Heart right ventricle (tissue), 16 donors: ENCODE measurements at regions not wholly inside any gene's neighbourhood (a gene's known extent, or its start where the extent isn't known, plus 50 kb on each side); places are given as distances from the start of the nearest gene placed in this dataset.

ENCODE experiments used
- ATAC-seq, 8 donors: fragments of 200-7000 bp; cut with Tn5 transposase; one replicate each; pipeline ENCODE4 v1.9.1; 2020; ENCODE audit warnings: mild to moderate bottlenecking in 8 of 8, moderate library complexity in 8 of 8, moderate number of reproducible peaks in 1 of 8
- DNase-seq, 2 donors: peaks; one replicate each; pipeline ENCODE4 v3.0.0-alpha.2; 2020
- H3K27ac ChIP-seq, 10 donors: fragments of 200-600 bp; sonication (generic) in 2 of 10; one replicate each; pipeline versions ENCODE4 v1.5.0 to v1.8.0; 2020 to 2022; ENCODE audit warnings: mild to moderate bottlenecking in 3 of 10
- H3K27me3 ChIP-seq, 7 donors: fragments of 200-600 bp; one replicate each; pipeline ENCODE4 v1.8.0; 2021 to 2022; ENCODE audit warnings: mild to moderate bottlenecking in 2 of 7
- H3K36me3 ChIP-seq, 9 donors: fragments of 200-600 bp; sonication (generic) in 1 of 9; one replicate each; pipeline versions ENCODE4 v1.5.0 to v1.8.0; 2020 to 2022; ENCODE audit warnings: mild to moderate bottlenecking in 2 of 9
- H3K4me1 ChIP-seq, 9 donors: fragments of 200-600 bp; sonication (generic) in 1 of 9; one replicate each; pipeline versions ENCODE4 v1.5.0 to v1.8.0; 2020 to 2022; ENCODE audit warnings: mild to moderate bottlenecking in 4 of 9
- H3K4me3 ChIP-seq, 10 donors: fragments of 200-600 bp; sonication (generic) in 2 of 10; one replicate each; pipeline versions ENCODE4 v1.5.0 to v1.8.0; 2020 to 2022; ENCODE audit warnings: mild to moderate bottlenecking in 7 of 10, moderate library complexity in 2 of 10
- H3K9me3 ChIP-seq, 11 donors: fragments of 200-600 bp in 10 of 11; sonication (generic) in 2 of 11; one replicate each; pipeline versions ENCODE4 v1.5.0 to v1.8.0; 2013 to 2022; ENCODE audit warnings: mild to moderate bottlenecking in 2 of 11, control low read depth in 1 of 11, moderate library complexity in 1 of 11
- CTCF ChIP-seq, 9 donors: fragments of 200-600 bp; sonication (generic) in 2 of 9; IDR thresholded peaks; one replicate each; pipeline versions ENCODE4 v1.5.0 to v1.8.0; 2021 to 2022; ENCODE audit warnings: antibody characterized with exemption in 9 of 9, mild to moderate bottlenecking in 5 of 9, moderate library complexity in 1 of 9
- WGBS, 2 donors: extraction: QIAGEN DNeasy Blood & Tissue Kit; methylation state at CpG; one replicate each; pipeline ENCODE4 v1.1.7; 2013; ENCODE audit warnings: inconsistent platforms in 1 of 2; 5-methylcytosine and 5-hydroxymethylcytosine counted together
- intact Hi-C, 10 donors: fragments of 100-400 bp; cut with DNase I; formaldehyde crosslinking; loops; one replicate each; pipeline versions ENCODE4 v1.11.1 to v1.14.2; 2022
- donor health status: Arrhythmogenic right ventricular cardiomyopathy.
- donor health status: ischemic (EF 13 %, LVEDD 7.1; RV severe dilation, severe dysfunction).
- donor health status: healthy with polysubstance abuse.
- donor health status: DM: no; HTN: yes; CAD: no.
- donor health status: DM: no; HTN: no; CAD: no.
- donor health status: ischemic (EF 25% LVEDD 6.9; RV normal size, moderate dysfunction).
- donor health status: ischemic (EF 25% LVEDD 5.7; RV mildly dilated, moderate dysfunction).
- donor health status: healthy.
- donor health status: DM: yes; HTN: yes; CAD: no.
- donor health status: Ischemic cardiomyopathy.
- donor health status: ischemic (EF 35%, LVEDD 5.7; RV mildly dilated, moderate dysfunction).
- donor health status: nonischemic (EF 11% LVEDD 7.7; RV severe dilation, severe dysfunction).
- donor health status: DM: yes; HTN: yes; CAD: no.
- donor health status: PGD.
- donor health status: ischemic (EF 29% LVEDD 5.4; RV normal size, mild dysfunction).
- donor health status: nonischemic (EF 23%, LVEDD 6.1; RV moderate dilation, normal function).

GRCh38 chr3:111301238-111301798 lies 229.7 kb downstream of the NECTIN3 start:
- Histone ChIP-seq H3K27ac (no peak overlapping the region), H3K4me1 (no peaks in the 10 kb centered on the region), H3K27me3 (no peaks in the 10 kb centered on the region), H3K9me3 (no peaks in the 10 kb centered on the region), H3K4me3 (no peak overlapping the region), H3K36me3 (no peaks in the 10 kb centered on the region)
- DNase-seq (no peak), ATAC-seq (no peak)
- no peak for TF ChIP-seq CTCF (IDR thresholded peaks at IDR 0.05)
- intact Hi-C loops, result no loop called here

- 93 to 97% methylated on average over 1 of the region's 1 CpG for WGBS, 2 donors
- no peak for ATAC-seq
- no peak for TF ChIP-seq CTCF (IDR thresholded peaks at IDR 0.05)
- no peaks in the 10 kb centered on the region for H3K36me3 ChIP-seq
- H3K4me3 ChIP-seq, result no peak overlapping the region
- H3K9me3 ChIP-seq, result no peaks in the 10 kb centered on the region
- DNase-seq, result no peak
- no peaks in the 10 kb centered on the region for H3K4me1 ChIP-seq
- H3K27ac ChIP-seq, result no peak overlapping the region
- intact Hi-C loops, result no loop called here
- H3K27me3 ChIP-seq, result no peaks in the 10 kb centered on the region
Observed at GRCh38 chr3:111302063-111302462, 230.4 kb downstream of the NECTIN3 start.

DNA sequence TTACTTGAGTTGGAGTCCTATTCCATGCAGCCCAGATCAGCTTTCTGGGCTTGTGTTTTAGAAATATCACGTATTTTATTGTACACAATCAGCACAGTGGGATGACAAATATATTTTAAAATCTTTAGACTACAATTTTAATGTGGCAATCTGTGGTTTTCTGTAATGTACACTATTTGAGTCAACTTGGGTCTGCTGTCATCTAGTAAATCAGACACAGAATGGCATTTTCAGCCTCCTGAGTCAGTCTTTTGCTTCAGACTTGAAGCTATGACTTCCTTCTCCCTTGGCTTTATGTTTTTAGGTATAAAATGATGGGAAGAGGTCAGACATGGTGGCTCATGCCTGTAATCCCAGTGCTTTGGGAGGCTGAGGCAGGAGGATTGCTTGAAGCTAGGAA lies 232.1 kb downstream of the NECTIN3 start:
- H3K9me3 ChIP-seq, result no peaks in the 10 kb centered on the region
- TF ChIP-seq CTCF (IDR thresholded peaks at IDR 0.05), result no peak
- no peaks in the 10 kb centered on the region for H3K4me1 ChIP-seq
- ATAC-seq (no peak), DNase-seq (no peak)
- 84 to 85% methylated on average over 1 of the region's 1 CpG for WGBS, 2 donors
- H3K27ac ChIP-seq, result no peak overlapping the region
- intact Hi-C loops, result no loop called here
- H3K36me3 ChIP-seq, result no peaks in the 10 kb centered on the region
- no peak overlapping the region for H3K4me3 ChIP-seq
- H3K27me3 ChIP-seq, result no peaks in the 10 kb centered on the region

DNA sequence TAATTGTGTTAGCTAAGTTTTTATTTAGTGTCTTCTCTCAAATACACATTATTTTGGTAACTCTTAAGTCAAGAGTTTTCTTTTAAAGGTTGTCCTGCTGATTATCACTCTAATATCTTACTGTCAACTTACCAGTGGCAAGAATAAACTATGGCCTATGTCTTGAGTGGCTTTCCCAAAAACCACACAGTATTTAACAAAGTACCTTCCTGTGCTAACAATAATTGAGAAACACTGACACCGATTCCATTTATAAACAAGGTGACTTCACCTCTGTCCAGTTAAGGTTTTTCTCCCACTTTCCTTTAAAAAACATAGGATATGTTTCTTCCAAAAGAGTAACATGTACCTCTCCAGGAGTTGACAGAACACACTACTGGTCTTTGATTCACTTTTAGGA lies 234.3 kb upstream of the CD96 start:
- Histone ChIP-seq H3K27me3 (no peaks in the 10 kb centered on the region), H3K27ac (no peak overlapping the region), H3K4me1 (peaks cover 0 to 3% (median 0%) of the 10 kb centered on the region in 9 donors), H3K4me3 (no peak overlapping the region), H3K9me3 (no peaks in the 10 kb centered on the region), H3K36me3 (no peaks in the 10 kb centered on the region)
- intact Hi-C loops, result no loop called here
- 90 to 96% methylated on average over 1 of the region's 1 CpG for WGBS, 2 donors
- TF ChIP-seq CTCF (IDR thresholded peaks at IDR 0.05), result no peak
- ATAC-seq, result no peak
- DNase-seq, result no peak
